GM18519 (cell line): ENCODE measurements at regions not wholly inside any gene's neighbourhood (a gene's known extent, or its start where the extent isn't known, plus 50 kb on each side); places are given as distances from the start of the nearest gene placed in this dataset.

Source experiments
- ATAC-seq: cut with Tn5 transposase; IDR thresholded peaks from one replicate; pipeline ENCODE4 v1.9.1; 2021; ENCODE audit warnings: mild to moderate bottlenecking, moderate library complexity; ENCODE audit not compliant: unreplicated experiment, low FRiP score

- no peak for ATAC-seq
Measured at GRCh38 chr5:167171056-167171455, 1120.4 kb upstream of the WWC1 start.

- no peak for ATAC-seq
Measured at GRCh38 chr5:167177736-167178135, 1113.7 kb upstream of the WWC1 start.

GRCh38 chr5:167180906-167181305 is 1110.5 kb upstream of the WWC1 start:
- no peak for ATAC-seq

GRCh38 chr5:167205881-167206280 is 1085.6 kb upstream of the WWC1 start:
- ATAC-seq = no peak

GRCh38 chr5:167207081-167207480 is 1084.4 kb upstream of the WWC1 start:
- ATAC-seq = no peak

GRCh38 chr5:167208911-167209310 is 1082.5 kb upstream of the WWC1 start:
- ATAC-seq = no peak

GRCh38 chr5:167217097-167217743 is 1074.2 kb upstream of the WWC1 start:
- ATAC-seq = no peak

- ATAC-seq = no peak
Measured at GRCh38 chr5:167219298-167219697, 1072.1 kb upstream of the WWC1 start.

GRCh38 chr5:167226386-167226785 is 1065.1 kb upstream of the WWC1 start:
- no peak for ATAC-seq

GRCh38 chr5:167228134-167228533 is 1063.3 kb upstream of the WWC1 start:
- no peak for ATAC-seq

GRCh38 chr5:167229751-167230150 is 1061.7 kb upstream of the WWC1 start:
- ATAC-seq = no peak

GRCh38 chr5:167230414-167230813 is 1061.0 kb upstream of the WWC1 start:
- ATAC-seq = no peak

- no peak for ATAC-seq
Measured at GRCh38 chr5:167232675-167233311, 1058.7 kb upstream of the WWC1 start.

- ATAC-seq = no peak
Measured at GRCh38 chr5:167233507-167234220, 1057.8 kb upstream of the WWC1 start.

GRCh38 chr5:167241436-167242067 is 1049.9 kb upstream of the WWC1 start:
- ATAC-seq = no peak

GRCh38 chr5:167242701-167243100 is 1048.7 kb upstream of the WWC1 start:
- ATAC-seq = no peak

GRCh38 chr5:167243463-167243862 is 1048.0 kb upstream of the WWC1 start:
- ATAC-seq = no peak

- ATAC-seq = no peak
Measured at GRCh38 chr5:167244583-167244982, 1046.9 kb upstream of the WWC1 start.

- no peak for ATAC-seq
Measured at GRCh38 chr5:167245868-167246267, 1045.6 kb upstream of the WWC1 start.

- no peak for ATAC-seq
Measured at GRCh38 chr5:167247816-167248215, 1043.6 kb upstream of the WWC1 start.

GRCh38 chr5:167248257-167248656 is 1043.2 kb upstream of the WWC1 start:
- ATAC-seq = no peak
